Posterior cingulate gyrus (tissue), 11 donors: ENCODE measurements at regions not wholly inside any gene's neighbourhood (a gene's known extent, or its start where the extent isn't known, plus 50 kb on each side); places are given as distances from the start of the nearest gene placed in this dataset.
"Not testable (repeated sequence)": the region's sequence is repeated elsewhere in the genome, so short reads cannot be mapped to it uniquely, and the experiment has no call there.

Experiments used
- DNase-seq, 10 donors: peaks; one replicate each; pipeline versions ENCODE4 v3.0.0 to v3.0.0-alpha.2; 2020 to 2021; ENCODE audit warnings: mixed read lengths in 3 of 10
- intact Hi-C: fragments of 100-400 bp; cut with DNase I; formaldehyde crosslinking; loops from one replicate; pipeline ENCODE4 v1.15.1; 2023

GRCh38 chr17:54324813-54325212 is 502.1 kb downstream of the KIF2B start:
- no peak for DNase-seq
- intact Hi-C loops: no loop called here

DNA sequence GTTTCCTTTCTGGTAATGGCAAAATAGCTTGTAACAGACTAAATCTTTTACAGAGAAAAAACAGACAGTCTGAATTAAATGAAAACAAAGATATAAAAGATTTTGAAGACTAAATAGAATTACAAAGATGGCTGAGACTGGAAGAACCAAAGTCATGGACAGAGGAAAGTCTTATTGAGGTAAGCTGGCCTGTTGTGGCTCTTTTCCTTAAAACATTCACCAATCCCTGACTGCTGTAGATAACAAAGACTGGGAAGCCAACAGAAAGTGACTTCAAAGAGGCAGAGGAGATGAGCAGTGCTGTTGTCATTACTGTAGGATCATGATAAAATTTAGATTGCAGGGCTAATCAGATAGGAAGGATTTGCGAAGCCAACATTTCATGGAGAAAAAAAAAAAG is 517.0 kb downstream of the KIF2B start:
- DNase-seq: no peak
- intact Hi-C loops: no loop called here

DNA sequence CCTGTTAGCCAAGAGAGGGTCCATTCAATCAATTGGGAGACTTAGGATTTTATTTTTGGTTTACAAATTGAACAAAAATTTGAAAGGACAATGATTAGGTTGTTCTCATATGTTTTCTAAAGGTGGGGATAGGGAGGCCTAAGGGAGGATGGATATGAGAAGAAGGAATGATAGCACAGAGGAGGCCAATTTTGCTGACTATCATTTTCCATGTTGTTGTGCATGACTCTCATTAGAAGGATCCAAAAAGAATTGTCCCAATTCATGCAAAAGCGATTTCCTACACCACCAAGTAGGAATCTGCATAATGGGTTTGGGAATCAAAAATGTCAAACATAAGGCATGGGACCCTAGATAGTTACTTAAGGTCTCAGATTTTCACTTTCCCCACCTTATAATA is 524.8 kb downstream of the KIF2B start:
- intact Hi-C loops: no loop called here
- no peak for DNase-seq

GRCh38 chr17:54348234-54348633 is 525.5 kb downstream of the KIF2B start:
- no peak for DNase-seq

GRCh38 chr17:54353789-54354525 is 531.2 kb downstream of the KIF2B start:
- DNase-seq: no peak
- intact Hi-C loops: no loop called here

More at GRCh38 chr17:54348234-54348633, 525.5 kb downstream of the KIF2B start:
- intact Hi-C loops: no loop called here

DNA sequence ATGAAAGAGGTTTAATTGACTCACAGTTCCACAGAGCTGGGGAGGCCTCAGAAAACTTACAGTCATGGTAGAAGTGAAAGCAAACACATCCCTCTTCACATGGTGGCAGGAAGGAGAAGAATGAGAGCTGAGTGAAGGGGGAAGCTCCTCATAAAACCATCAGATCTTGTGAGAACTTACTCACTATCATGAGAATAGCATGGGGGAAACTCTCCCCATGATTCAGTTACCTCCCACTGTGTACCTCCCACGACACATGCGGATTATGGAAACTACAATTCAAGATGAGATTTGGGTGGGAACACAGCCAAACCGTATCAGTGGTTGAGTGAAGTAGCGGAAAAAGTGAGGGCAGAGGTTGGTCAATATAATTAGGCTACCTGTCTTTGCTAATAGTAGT is 538.3 kb downstream of the KIF2B start:
- DNase-seq, intact Hi-C loops: not testable (repeated sequence)

DNA sequence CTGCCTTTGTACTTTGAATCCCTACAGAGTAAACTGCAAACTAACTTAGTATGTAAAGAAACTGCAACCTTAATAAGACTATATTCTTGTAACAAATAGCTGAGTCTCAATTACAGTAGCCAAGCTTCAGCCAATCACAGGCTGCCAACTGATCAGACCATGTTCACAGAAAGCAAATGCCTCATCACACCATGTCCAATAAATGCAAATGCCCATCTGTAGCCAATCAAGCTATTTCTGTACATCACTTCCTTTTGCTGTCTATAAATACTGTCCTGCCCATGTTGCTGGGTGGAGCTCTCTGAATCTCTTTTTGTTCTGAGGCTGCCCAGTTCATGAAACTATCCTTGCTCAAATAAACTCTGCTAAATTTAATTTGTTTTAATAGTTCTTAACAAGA is 531.7 kb upstream of the TOM1L1 start:
- intact Hi-C loops: no loop called here
- no peak for DNase-seq

- DNase-seq: no peak
- intact Hi-C loops: no loop called here
Measured at GRCh38 chr17:54372069-54372749, 528.4 kb upstream of the TOM1L1 start.

- no peak for DNase-seq
- intact Hi-C loops: no loop called here
Measured at GRCh38 chr17:54373970-54374369, 526.7 kb upstream of the TOM1L1 start.

- intact Hi-C loops, DNase-seq: not testable (repeated sequence)
Measured at GRCh38 chr17:54376409-54376808, 524.2 kb upstream of the TOM1L1 start.

DNA sequence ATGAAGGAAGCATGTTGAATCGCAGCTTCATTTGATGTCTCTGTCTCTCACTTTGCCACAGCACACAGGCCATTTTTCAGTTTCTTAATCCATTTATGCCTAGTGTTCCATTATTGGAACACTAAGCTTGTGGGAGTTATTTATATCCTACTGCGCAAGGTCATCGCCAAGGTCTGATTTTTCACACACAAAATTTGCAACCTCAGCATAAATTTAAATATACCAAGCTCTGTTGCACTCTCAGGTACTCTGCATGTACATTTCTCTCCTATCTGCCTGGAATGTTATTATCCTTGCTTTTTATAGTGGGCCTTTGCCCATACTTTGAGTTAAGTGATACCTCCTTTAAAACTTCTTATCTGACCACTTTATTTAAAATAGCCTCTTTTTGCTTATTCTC is 519.2 kb upstream of the TOM1L1 start:
- DNase-seq: no peak
- intact Hi-C loops: no loop called here

DNA sequence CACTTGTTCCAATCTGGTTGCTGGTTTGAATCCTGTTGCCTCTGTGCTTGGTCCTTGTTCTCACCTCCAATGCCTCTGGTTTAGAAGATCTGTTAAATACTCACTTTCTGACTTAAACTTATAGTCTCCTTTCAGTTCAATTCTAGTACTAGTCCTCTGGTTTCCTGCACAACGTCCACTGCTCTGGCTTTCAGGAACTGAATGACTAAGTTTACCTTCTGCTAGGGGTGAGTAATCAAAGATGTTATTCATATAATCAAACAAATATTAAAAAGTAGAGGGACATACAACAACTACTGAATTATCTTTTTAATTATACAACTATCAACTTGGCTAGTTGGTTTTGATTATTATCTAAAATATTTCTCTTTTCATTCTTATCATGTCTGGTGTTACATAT is 496.4 kb upstream of the TOM1L1 start:
- intact Hi-C loops: no loop called here
- no peak for DNase-seq

- intact Hi-C loops: no loop called here
- DNase-seq: no peak
Measured at GRCh38 chr17:54405826-54406225, 494.8 kb upstream of the TOM1L1 start.

DNA sequence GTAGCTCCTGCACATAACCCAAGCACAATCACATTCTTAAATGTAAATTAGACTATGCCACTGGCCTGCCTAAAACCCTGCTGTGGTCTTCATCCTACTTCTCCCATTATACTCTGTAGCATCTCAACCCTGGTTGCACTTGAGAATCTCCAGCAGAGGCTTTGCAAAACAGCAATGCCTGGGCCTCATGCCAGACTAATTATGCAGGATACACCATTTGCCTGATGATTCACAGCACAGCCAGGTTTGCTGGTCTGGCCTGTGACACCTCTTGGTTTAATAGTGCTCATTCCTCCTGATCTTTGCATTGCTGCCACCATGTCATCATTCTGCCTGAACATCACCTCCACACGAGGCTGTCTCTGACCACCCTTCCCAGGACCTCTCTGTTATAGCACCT is 491.9 kb upstream of the TOM1L1 start:
- peak in 7 of 10 donors; percentile 10 to 76 (median 46) for DNase-seq

DNA sequence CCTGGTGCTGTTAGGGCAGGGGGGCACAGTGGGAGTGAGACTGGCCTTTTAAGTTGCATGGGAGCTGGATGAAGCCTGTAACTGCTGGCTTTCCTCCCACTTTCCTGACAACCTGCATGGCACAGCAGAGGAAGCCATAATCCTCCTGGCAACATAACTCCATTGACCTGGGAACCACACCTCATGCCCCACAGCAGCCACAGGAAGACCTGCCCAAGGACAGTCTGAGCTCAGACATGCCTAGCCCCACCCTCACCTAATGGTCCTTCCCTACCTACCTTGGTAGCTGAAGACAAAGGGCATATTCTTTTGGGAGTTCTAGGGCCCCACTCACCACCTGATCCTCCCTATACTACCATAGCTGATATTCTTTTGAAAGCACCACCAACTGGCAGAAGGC is 482.2 kb upstream of the TOM1L1 start:
- no peak for DNase-seq

More for the DNA sequence above, 491.9 kb upstream of the TOM1L1 start:
- intact Hi-C loops: no loop called here

GRCh38 chr17:54425671-54426070 is 475.0 kb upstream of the TOM1L1 start:
- no peak for DNase-seq
- intact Hi-C loops: no loop called here

More for the DNA sequence above, 482.2 kb upstream of the TOM1L1 start:
- intact Hi-C loops: no loop called here

- intact Hi-C loops: no loop called here
- no peak for DNase-seq
Measured at GRCh38 chr17:54426296-54426886, 474.3 kb upstream of the TOM1L1 start.

DNA sequence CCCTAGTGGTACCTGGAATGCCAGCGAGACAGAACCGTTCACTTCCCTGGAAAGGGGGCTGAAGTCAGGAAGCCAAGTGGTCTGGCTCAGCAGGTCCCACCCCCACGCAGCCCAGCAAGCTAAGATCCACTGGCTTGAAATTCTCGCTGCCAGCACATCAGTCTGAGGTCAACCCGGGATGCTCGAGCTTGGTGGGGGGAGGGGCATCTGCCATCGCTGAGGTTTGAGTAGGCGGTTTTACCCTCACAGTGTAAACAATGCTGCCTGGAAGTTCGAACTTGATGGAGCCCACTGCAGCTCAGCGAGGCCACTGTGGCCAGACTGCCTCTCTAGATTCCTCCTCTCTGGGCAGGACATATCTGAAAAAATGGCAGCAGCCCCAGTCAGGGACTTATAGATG is 464.7 kb upstream of the TOM1L1 start:
- intact Hi-C loops: no loop called here
- DNase-seq: peak in 1 of 10 donors; percentile 63

DNA sequence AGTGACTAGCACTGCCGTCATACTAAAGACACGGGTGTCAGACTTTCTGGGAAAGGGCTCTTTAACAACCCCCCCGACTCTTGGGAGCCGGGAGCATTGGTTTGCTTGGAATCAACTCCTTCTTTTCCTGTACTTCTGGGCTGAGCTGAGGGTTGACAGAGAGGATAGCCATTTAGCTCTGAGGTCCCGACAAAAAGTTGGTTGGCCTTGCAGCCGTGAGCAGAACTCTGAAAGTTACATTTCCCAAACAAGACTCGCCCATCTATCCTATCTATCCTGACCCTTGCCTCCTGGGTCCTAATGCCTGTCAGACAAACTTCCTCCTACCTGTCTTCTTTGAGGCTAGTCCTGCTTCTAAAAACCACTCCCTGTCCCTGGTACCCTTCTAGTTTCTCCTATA is 460.8 kb upstream of the TOM1L1 start:
- no peak for DNase-seq
- intact Hi-C loops: no loop called here

- intact Hi-C loops: no loop called here
- DNase-seq: no peak
Measured at GRCh38 chr17:54451051-54451450, 449.6 kb upstream of the TOM1L1 start.

DNA sequence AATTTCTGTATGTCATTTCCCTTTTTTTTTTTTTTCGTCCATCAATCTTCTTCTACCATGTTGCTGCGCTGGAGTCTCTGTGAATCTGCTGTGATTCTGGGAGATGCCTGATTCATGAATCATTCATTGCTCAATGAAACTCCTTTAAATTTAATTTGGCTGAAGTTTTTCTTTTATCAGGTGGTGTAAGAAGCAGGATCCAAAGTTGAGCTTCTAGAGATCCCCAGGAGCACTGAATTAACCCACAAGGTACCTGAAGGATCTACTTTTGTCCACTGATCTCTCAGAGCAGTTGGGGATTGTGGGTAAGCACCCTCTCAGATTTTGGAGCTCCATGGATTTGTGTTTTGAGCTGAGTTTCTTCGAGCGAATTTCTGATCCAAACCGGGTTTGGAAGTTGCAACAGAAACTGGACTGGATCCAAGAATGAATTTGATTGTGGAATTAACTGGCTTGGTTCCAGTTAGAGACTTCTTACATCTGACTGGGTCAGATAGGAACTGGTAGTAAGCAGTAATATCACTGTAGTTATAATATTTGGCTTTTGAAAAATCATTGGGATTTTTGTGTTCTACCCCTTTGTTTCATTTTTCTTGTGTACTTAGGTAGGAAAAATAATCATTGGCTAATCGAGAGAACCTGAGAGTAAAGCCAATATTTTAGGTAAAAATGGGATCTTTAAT is 447.8 kb upstream of the TOM1L1 start:
- DNase-seq: no peak
- intact Hi-C loops: no loop called here
